Upper lobe of right lung (tissue), 1 donor: ENCODE measurements at regions not wholly inside any gene's neighbourhood (a gene's known extent, or its start where the extent isn't known, plus 50 kb on each side); places are given as distances from the start of the nearest gene placed in this dataset.

Experiments used
- ATAC-seq: fragments of 200-7000 bp; cut with Tn5 transposase; one replicate; pipeline ENCODE4 v1.9.1; 2020; ENCODE audit warnings: mild to moderate bottlenecking, moderate library complexity
- DNase-seq: peaks from one replicate; pipeline ENCODE4 v3.0.0-alpha.2; 2020
- H3K27ac ChIP-seq: fragments of 200-600 bp; one replicate; pipeline ENCODE4 v1.8.0; 2022
- H3K27me3 ChIP-seq: fragments of 200-600 bp; one replicate; pipeline ENCODE4 v1.8.0; 2022; ENCODE audit warnings: mild to moderate bottlenecking
- H3K36me3 ChIP-seq: fragments of 200-600 bp; one replicate; pipeline ENCODE4 v1.8.0; 2022
- H3K4me1 ChIP-seq: fragments of 200-600 bp; one replicate; pipeline ENCODE4 v1.8.0; 2022
- H3K4me3 ChIP-seq: fragments of 200-600 bp; one replicate; pipeline ENCODE4 v1.8.0; 2022; ENCODE audit warnings: mild to moderate bottlenecking
- H3K9me3 ChIP-seq: fragments of 200-600 bp; one replicate; pipeline ENCODE4 v1.8.0; 2022
- intact Hi-C: fragments of 100-400 bp; cut with DNase I; formaldehyde crosslinking; loops from one replicate; pipeline ENCODE4 v1.11.0; 2022
- TF ChIP-seq, protein P1 (sequence below): fragments of 200-600 bp; IDR thresholded peaks from one replicate; pipeline ENCODE4 v1.8.0; 2022; ENCODE audit warnings: antibody characterized with exemption
- donor health status: DM: no; HTN: yes; CAD: no; lungs with severe emphysema.

DNA sequence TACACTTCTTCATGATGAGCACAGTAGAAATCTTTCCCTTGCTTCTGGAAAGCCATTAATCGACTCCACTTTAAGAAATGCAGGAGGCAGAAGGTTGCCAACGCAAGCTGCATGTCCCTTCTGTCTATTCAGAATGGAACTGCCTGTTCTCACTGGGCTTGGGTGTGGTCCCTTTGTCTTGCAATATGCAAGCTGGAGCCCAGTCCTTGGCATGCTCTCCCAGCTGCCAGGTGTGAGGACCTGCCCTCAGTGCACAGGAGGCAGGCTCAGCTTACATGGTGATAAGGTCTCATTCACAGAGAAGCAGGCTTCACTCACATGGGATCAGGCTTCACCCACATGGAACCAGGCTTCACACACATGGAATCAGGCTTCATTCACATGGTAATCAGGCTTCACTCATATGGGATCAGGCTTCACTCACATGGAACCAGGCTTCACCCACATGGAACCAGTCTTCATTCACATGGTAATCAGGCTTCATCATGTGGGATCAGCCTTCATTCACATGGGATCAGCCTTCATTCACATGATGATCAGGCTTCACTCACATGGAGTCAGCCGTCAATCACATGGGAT, 59.2 kb upstream of the USP47 start:
- Histone ChIP-seq H3K27me3 (no peaks in the 10 kb centered on the region), H3K36me3 (no peaks in the 10 kb centered on the region), H3K4me3 (no peak overlapping the region), H3K4me1 (no peaks in the 10 kb centered on the region), H3K9me3 (no peaks in the 10 kb centered on the region), H3K27ac (no peak overlapping the region)
- TF ChIP-seq, protein P1, sequence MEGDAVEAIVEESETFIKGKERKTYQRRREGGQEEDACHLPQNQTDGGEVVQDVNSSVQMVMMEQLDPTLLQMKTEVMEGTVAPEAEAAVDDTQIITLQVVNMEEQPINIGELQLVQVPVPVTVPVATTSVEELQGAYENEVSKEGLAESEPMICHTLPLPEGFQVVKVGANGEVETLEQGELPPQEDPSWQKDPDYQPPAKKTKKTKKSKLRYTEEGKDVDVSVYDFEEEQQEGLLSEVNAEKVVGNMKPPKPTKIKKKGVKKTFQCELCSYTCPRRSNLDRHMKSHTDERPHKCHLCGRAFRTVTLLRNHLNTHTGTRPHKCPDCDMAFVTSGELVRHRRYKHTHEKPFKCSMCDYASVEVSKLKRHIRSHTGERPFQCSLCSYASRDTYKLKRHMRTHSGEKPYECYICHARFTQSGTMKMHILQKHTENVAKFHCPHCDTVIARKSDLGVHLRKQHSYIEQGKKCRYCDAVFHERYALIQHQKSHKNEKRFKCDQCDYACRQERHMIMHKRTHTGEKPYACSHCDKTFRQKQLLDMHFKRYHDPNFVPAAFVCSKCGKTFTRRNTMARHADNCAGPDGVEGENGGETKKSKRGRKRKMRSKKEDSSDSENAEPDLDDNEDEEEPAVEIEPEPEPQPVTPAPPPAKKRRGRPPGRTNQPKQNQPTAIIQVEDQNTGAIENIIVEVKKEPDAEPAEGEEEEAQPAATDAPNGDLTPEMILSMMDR: no peak
- ATAC-seq (peak; percentile 52), DNase-seq (no peak)
- intact Hi-C loops: no loop called here

DNA sequence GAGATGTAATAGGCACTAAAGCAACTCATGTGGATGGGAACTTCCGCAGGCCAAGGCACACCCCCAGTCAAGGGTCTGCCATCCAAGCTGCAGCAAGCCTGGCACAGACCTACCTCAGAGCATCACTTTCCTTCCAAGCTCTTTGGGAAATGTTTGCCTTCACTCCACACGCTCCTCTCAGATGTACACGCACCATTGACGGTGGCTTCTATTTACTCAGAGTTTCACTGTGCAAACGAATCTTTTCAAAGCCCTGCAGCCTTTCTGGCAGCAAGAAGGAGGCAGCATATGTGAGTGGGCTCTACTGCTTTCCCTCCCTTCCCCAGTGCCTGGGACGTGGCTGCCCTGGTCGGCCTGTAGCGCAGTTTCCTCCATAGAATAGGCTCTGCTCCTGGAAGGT, 60.9 kb upstream of the USP47 start:
- no peak for ATAC-seq
- Histone ChIP-seq H3K27me3 (no peaks in the 10 kb centered on the region), H3K36me3 (no peaks in the 10 kb centered on the region), H3K4me3 (no peak overlapping the region), H3K9me3 (no peaks in the 10 kb centered on the region), H3K27ac (no peak overlapping the region), H3K4me1 (no peaks in the 10 kb centered on the region)
- intact Hi-C loops: no loop called here
- TF ChIP-seq, protein P1: no peak
- DNase-seq: no peak

DNA sequence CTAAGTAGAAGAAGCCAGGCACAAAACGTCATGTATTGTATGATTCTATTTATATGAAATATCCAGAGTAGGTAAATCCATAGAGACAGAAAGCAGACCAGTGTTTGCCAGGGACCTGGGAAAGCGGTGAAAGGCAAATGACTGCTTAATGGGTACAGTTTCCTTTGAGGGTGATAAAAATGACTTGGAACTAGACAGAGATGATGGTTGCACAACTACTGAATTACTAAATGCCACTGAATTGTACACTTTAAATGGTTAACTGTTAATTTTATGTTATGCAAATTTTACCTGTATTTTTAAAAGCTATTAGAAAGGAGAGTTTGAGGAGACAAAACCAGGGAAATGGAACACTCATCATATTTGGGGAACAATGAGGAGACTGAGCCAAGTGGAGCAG, 61.8 kb upstream of the USP47 start:
- DNase-seq (no peak), ATAC-seq (no peak)
- H3K27me3 ChIP-seq: no peaks in the 10 kb centered on the region
- TF ChIP-seq, protein P1: no peak
- intact Hi-C loops: no loop called here
- H3K4me3 ChIP-seq: no peak overlapping the region
- no peaks in the 10 kb centered on the region for H3K36me3 ChIP-seq
- H3K27ac ChIP-seq: no peak overlapping the region
- no peaks in the 10 kb centered on the region for H3K4me1 ChIP-seq
- no peaks in the 10 kb centered on the region for H3K9me3 ChIP-seq

DNA sequence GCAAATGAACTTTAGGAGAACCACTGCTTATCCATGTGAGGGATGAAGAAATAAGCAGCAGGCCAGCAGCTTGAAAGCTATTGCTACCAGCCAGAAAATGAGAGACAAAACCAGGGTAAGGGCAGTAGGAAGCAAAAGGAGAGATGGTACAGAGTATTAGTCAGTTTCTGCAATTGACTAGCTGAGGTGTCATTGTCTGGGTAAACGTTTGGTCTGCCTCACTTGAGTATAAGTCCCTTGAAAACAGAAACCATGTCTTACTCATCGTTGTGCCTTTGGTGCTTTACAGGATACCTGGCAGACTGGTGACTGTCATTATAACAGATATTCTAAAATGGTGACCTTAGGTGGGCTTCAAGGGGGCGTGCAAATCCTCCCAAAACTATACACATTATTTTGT, 63.9 kb upstream of the USP47 start:
- no peaks in the 10 kb centered on the region for H3K27me3 ChIP-seq
- ATAC-seq (no peak), DNase-seq (no peak)
- intact Hi-C loops: no loop called here
- H3K4me3 ChIP-seq: no peak overlapping the region
- H3K9me3 ChIP-seq: no peaks in the 10 kb centered on the region
- no peaks in the 10 kb centered on the region for H3K4me1 ChIP-seq
- TF ChIP-seq, protein P1: no peak
- H3K36me3 ChIP-seq: no peaks in the 10 kb centered on the region
- H3K27ac ChIP-seq: no peak overlapping the region

DNA sequence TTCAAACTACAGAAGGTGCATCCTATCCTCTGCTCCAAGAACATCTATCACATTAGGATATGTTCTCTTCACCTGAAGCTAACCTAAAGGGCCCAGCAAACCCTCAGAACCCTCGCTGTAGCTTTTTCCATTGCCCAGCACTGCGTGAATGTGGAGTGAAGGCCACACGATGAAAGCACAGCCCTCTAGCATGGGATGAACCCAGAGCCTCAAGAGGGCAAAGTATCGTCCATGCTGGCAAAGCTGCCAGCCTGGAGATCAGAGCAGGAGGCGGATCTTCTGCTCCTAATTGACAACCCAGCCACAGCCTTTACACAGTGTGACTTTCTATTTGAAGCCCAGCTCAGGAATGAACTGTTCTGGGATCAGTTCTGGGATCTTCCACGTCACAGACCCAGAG, 65.1 kb upstream of the USP47 start:
- intact Hi-C loops: no loop called here

More for the DNA sequence above, 65.1 kb upstream of the USP47 start:
- TF ChIP-seq, protein P1: no peak
- H3K36me3 ChIP-seq: no peaks in the 10 kb centered on the region
- H3K4me3 ChIP-seq: no peak overlapping the region
- DNase-seq: no peak
- H3K9me3 ChIP-seq: no peaks in the 10 kb centered on the region
- H3K27ac ChIP-seq: no peak overlapping the region
- no peak for ATAC-seq
- H3K4me1 ChIP-seq: no peaks in the 10 kb centered on the region
- no peaks in the 10 kb centered on the region for H3K27me3 ChIP-seq
